Cardiac fibroblast (primary cell): ENCODE measurements at regions not wholly inside any gene's neighbourhood (a gene's known extent, or its start where the extent isn't known, plus 50 kb on each side); places are given as distances from the start of the nearest gene placed in this dataset.
A peak's percentile ranks its signal among the peaks of the same experiment; 100 is the strongest.

Experiments used
- DNase-seq, 2 donors: peaks; one replicate each; pipeline versions ENCODE4 v3.0.0 to v3.0.0-alpha.2; 2010; ENCODE audit warnings: low read depth in 2 of 2
- H3K4me3 ChIP-seq, 2 donors: replicated peaks in 1 of 2; 1 replicate in 1 of 2; 2 replicates in 1 of 2; pipeline ENCODE4 v1.5.1; 2011; ENCODE audit warnings: low read depth in 2 of 2, low read length in 2 of 2, mild to moderate bottlenecking in 2 of 2, moderate library complexity in 1 of 2
- CTCF ChIP-seq: IDR thresholded peaks from one replicate; pipeline ENCODE4 v1.5.1; 2011; ENCODE audit warnings: low read depth, mild to moderate bottlenecking, low read length, inconsistent platforms

- H3K4me3 ChIP-seq = no peak overlapping the region
- TF ChIP-seq CTCF = no peak
- DNase-seq = no peak
These were observed 131.5 kb downstream of the SNX18 start for GRCh38 chr5:54649041-54649504.

DNA sequence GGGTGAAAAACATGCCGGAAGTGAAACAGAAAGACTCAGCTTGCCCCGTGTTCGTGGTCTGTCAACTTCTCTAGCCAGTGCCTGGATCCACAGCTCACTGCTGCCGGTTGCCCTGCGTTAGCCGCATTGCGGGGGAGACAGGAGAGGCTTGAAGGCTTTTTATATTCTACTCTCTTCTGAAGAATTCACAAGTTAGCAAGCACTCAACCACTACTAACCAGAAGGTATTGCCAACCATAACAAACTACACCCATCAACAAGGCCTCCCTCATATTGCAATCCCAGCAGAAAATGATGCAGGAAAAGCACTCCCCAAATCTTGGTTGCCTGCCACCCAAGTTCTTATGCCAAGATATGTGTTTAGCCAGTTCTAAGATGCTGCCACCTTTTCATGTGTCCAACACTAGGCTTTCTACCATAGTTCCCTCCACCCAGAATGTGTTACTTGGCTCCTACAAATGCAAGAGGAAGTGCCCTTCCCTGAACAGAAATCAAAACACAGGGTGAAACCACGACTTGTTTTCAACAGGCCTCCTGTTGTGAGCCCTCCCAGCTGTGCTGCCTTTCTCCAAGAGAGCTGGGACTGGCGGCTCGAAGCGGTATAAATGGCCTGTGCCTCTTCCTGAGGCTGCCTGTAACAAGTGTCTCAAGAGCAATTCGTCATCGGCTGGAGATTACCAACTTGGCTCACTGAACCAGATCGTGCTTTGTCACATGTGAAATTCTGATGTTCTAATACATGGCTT is 129.0 kb downstream of the SNX18 start:
- peak; percentile 90 to 94 for DNase-seq
- H3K4me3 ChIP-seq = no peak overlapping the region
- no peak for TF ChIP-seq CTCF

DNA sequence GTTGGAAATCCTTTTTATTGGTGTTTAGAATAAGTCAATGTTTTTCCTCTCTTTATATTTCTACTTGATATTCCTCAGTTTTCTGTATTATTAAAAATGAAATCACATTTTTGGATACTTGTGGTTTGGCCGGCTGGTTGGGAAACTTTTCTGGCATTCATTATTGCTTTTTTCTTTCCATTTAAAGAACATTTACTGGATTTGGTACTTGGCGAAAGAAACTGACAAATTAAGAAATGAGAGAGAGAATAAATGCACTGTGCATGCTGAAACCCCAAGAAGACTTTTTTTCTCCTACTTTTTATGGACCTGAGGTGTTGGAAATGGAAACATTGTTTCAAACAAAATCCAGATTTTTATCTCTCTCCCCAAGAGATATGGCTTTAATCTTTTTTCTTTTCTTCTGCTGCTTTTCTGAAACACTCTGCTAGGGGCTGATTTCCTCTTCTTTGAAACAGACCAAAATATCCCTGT is 128.4 kb downstream of the SNX18 start:
- no peak overlapping the region for H3K4me3 ChIP-seq
- peak; percentile 41 to 69 for DNase-seq
- no peak for TF ChIP-seq CTCF

DNA sequence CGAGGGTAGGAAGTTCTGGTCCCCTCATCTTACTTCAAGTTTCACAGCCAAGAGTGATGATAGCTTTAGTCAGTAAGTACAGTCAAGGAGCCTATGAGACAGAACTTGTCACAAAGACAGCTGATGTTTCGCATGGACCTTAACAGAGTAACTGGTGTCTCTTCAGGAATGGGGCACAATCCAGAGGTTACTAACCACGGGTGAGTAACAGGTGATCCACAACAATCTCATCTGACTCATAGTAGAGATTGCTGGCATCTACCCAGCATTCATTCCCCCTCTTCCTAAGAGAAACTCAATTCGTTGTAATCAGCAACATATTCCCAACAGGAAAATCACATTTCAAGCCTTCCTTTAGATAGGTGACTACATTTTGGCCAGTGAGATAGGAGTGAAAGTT is 126.7 kb downstream of the SNX18 start:
- no peak for TF ChIP-seq CTCF
- H3K4me3 ChIP-seq = no peak overlapping the region

DNA sequence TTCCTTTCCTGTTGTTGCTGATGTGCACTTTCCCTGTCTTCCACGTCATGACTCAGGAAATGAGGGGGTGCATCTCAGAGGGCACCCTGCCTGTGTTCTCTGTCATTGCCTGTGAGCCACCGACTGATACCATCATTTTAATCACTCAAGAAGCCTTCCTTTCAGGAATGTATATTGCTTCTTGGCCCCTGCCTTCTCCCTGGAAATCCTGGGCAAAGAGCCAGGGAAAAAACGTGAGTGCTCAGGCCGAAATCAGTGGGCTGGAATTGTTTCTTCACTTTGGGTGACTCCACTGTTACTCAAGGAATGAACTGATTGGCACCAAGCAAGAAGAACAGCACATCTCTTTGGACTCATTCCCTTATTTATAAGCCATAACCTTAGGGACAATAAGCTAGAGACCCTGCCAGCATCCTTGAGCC is 126.1 kb downstream of the SNX18 start:
- H3K4me3 ChIP-seq = no peak overlapping the region
- TF ChIP-seq CTCF = no peak
- peak; percentile 80 to 89 for DNase-seq

More for the DNA sequence above, 126.7 kb downstream of the SNX18 start:
- peak; percentile 53 to 80 for DNase-seq

DNA sequence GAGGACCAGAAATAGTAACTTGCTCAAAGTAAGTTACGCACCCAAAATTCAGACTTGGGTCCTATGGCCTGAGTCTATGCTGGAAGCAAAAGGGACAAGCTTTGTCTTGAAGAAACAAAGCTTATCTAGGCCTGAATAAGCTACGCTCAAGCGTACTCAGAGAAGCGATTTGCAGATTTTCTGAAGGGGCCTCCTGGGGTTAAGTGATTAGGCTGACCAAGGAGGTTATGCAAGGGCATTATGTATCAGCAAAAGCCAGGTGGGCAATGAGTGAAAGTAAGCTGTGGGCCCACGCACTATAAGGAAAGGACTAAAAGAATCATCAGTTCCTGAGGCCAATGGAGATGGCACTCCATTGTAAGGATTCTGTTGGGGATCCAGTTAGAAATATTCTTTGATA is 122.1 kb downstream of the SNX18 start:
- no peak for TF ChIP-seq CTCF
- H3K4me3 ChIP-seq = no peak overlapping the region
- no peak for DNase-seq

DNA sequence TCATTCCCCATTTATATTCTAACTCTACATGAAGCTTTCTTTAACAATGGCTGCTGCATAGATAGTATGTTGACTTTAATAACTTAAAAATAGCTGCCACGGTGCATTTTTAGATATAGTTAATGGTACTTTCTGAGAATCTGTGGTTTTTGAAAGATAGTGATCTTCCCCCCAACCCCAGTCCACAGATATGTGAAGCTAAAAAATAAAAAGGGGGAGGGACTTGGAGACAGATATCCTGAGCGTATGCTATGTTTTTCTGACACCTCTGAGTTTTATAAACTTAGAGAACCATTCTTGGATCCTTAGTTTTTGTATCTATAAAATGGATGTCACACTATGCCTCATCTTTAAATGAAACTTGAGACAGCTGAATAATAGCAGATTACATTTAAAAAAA is 120.5 kb downstream of the SNX18 start:
- no peak overlapping the region for H3K4me3 ChIP-seq
- DNase-seq = no peak

More for the DNA sequence above, 120.5 kb downstream of the SNX18 start:
- TF ChIP-seq CTCF = no peak
